ENCODE measurements at regions not wholly inside any gene's neighbourhood (a gene's known extent, or its start where the extent isn't known, plus 50 kb on each side); places are given as distances from the start of the nearest gene placed in this dataset.
"Not testable (repeated sequence)": the region's sequence is repeated elsewhere in the genome, so short reads cannot be mapped to it uniquely, and the experiment has no call there.

GRCh38 chr13:65275838-65276630 lies 1954.1 kb downstream of the PCDH9 start:
- Histone ChIP-seq H3K27me3 (no peaks in the 10 kb centered on the region), H3K4me1 (no peaks in the 10 kb centered on the region), H3K36me3 (no peaks in the 10 kb centered on the region), H3K9me3 (no peaks in the 10 kb centered on the region), H3K4me3 (no peak overlapping the region), H3K27ac (no peak overlapping the region)
- ATAC-seq (no peak), DNase-seq (no peak)
- TF ChIP-seq POLR2A (IDR thresholded peaks at IDR 0.05): no peak
- TF ChIP-seq, protein P1, sequence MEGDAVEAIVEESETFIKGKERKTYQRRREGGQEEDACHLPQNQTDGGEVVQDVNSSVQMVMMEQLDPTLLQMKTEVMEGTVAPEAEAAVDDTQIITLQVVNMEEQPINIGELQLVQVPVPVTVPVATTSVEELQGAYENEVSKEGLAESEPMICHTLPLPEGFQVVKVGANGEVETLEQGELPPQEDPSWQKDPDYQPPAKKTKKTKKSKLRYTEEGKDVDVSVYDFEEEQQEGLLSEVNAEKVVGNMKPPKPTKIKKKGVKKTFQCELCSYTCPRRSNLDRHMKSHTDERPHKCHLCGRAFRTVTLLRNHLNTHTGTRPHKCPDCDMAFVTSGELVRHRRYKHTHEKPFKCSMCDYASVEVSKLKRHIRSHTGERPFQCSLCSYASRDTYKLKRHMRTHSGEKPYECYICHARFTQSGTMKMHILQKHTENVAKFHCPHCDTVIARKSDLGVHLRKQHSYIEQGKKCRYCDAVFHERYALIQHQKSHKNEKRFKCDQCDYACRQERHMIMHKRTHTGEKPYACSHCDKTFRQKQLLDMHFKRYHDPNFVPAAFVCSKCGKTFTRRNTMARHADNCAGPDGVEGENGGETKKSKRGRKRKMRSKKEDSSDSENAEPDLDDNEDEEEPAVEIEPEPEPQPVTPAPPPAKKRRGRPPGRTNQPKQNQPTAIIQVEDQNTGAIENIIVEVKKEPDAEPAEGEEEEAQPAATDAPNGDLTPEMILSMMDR (IDR thresholded peaks at IDR 0.05 in 4 of 5, conservative IDR thresholded peaks at IDR 0.05 in 1 of 5): no peak
- intact Hi-C loops (cut with DNase I; ENCODE audit: low total_unique reads): no loop called here
- in situ Hi-C loops (cut with MboI; ENCODE audit: low sequenced_read_pairs in 4 of 4): no loop called here

DNA sequence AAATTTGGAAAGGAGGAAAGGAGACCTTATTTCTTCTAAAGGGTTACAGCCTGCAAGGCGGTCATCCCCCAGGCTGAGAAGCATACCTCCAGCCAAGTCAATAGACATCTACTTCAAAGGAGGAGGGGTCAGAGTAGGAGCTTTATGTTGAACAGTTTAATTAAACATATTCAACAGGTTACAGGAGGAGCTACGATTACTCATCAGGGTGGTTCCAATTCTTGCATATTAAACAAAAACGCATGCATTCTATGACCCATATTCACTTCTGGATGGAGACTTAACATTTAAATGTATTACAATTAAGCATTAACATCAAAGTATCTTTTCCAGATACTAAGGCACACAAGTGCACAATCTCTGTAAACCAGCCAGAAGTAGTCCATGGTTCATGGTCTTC lies 1955.0 kb downstream of the PCDH9 start:
- H3K36me3 ChIP-seq: no peaks in the 10 kb centered on the region
- intact Hi-C loops (cut with DNase I; ENCODE audit: low total_unique reads): no loop called here
- ATAC-seq (no peak), DNase-seq (no peak)
- in situ Hi-C loops (cut with MboI; ENCODE audit: low sequenced_read_pairs in 4 of 4): no loop called here
- no peaks in the 10 kb centered on the region for H3K4me1 ChIP-seq
- no peak for TF ChIP-seq POLR2A (IDR thresholded peaks at IDR 0.05)
- TF ChIP-seq, protein P1 (IDR thresholded peaks at IDR 0.05 in 4 of 5, conservative IDR thresholded peaks at IDR 0.05 in 1 of 5): no peak
- H3K4me3 ChIP-seq: no peak overlapping the region
- no peaks in the 10 kb centered on the region for H3K27me3 ChIP-seq
- H3K27ac ChIP-seq: no peak overlapping the region
- H3K9me3 ChIP-seq: no peaks in the 10 kb centered on the region

DNA sequence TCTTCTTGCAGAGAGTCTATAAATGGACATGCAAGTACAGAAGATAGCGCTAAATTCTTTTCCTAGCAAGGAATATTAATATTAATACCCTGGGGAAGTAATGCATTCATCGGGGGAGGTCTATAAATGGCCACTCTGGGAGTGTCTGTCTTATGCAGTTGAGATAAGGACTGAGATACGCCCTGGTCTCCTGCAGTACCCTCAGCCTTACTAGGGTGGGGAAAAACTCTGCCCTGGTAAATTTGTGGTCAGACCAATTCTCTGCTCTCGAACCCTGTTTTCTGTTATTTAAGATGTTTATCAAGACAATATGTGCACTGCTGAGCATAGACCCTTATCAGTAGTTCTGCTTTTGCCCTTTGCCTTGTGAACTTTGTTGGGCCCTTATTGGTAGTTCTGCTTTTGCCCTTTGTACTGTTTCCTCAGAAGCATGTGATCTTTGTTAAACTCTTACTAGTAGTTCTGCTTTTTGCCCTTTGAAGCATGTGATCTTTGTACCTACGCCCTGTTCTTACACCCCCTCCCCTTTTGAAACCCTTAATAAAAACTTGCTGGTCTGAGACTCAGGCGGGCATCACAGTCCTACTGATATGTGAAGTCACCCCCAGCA lies 1956.2 kb downstream of the PCDH9 start:
- H3K27me3 ChIP-seq; in situ Hi-C loops (cut with MboI; ENCODE audit: low sequenced_read_pairs in 4 of 4); DNase-seq; H3K36me3 ChIP-seq; H3K9me3 ChIP-seq; H3K27ac ChIP-seq; intact Hi-C loops (cut with DNase I; ENCODE audit: low total_unique reads); H3K4me3 ChIP-seq; ATAC-seq; H3K4me1 ChIP-seq: not testable (repeated sequence)

DNA sequence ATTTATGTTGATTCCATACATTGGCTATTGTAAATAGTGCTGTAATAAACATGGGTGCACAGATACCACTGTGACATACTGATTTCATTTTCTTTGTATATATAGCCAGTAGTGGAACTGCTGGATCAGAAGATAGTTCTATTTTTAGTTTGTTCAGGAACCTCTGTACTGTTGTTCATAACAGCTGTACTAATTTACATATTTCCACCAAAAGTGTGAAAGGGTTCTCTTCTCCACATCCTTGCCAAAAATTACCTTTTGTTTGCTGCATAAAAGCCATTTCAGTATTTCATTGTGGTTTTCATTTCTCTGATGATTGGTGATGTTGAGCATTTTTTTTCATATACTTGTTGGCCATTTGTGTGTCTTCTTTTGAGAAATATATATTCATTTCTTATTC lies 1962.1 kb downstream of the PCDH9 start:
- in situ Hi-C loops (cut with MboI; ENCODE audit: low sequenced_read_pairs in 4 of 4): no loop called here
- intact Hi-C loops (cut with DNase I; ENCODE audit: low total_unique reads): no loop called here
- Histone ChIP-seq H3K9me3 (no peaks in the 10 kb centered on the region), H3K36me3 (no peaks in the 10 kb centered on the region), H3K4me1 (no peaks in the 10 kb centered on the region), H3K4me3 (no peak overlapping the region), H3K27ac (no peak overlapping the region), H3K27me3 (no peaks in the 10 kb centered on the region)
- no peak for DNase-seq
- ATAC-seq: no peak
- no peak for TF ChIP-seq POLR2A (IDR thresholded peaks at IDR 0.05)
- TF ChIP-seq, protein P1 (IDR thresholded peaks at IDR 0.05 in 4 of 5, conservative IDR thresholded peaks at IDR 0.05 in 1 of 5): no peak

DNA sequence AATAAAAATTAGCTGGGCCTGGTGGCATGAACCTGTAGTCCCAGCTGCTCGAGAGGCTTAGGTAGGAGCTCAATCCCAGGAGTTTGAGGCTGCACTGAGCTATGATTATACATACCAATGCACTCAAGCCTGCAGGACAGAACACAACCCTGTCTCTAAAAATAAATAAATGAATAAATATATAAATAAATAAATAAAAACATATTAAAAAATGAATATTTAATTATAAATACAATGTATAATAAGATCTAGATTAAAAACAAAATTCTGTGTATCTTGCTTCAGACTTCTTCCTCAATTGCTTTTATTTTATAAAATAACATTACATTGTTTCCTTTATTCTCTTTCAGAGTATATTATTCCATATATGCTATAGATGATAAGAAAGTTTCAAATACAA lies 1964.1 kb downstream of the PCDH9 start:
- Histone ChIP-seq H3K4me3 (no peak overlapping the region), H3K36me3 (no peaks in the 10 kb centered on the region), H3K4me1 (no peaks in the 10 kb centered on the region), H3K27me3 (no peaks in the 10 kb centered on the region), H3K27ac (no peak overlapping the region), H3K9me3 (no peaks in the 10 kb centered on the region)
- intact Hi-C loops (cut with DNase I; ENCODE audit: low total_unique reads): no loop called here
- TF ChIP-seq, protein P1 (IDR thresholded peaks at IDR 0.05 in 4 of 5, conservative IDR thresholded peaks at IDR 0.05 in 1 of 5): no peak
- DNase-seq (no peak), ATAC-seq (no peak)
- in situ Hi-C loops (cut with MboI; ENCODE audit: low sequenced_read_pairs in 4 of 4): no loop called here

All from gastrocnemius medialis (tissue), 4 donors.